Dermis microvascular lymphatic vessel endothelial cell (primary cell): ENCODE measurements at regions not wholly inside any gene's neighbourhood (a gene's known extent, or its start where the extent isn't known, plus 50 kb on each side); places are given as distances from the start of the nearest gene placed in this dataset.
"Not testable (repeated sequence)": the region's sequence is repeated elsewhere in the genome, so short reads cannot be mapped to it uniquely, and the experiment has no call there.

ENCODE experiments used
- DNase-seq, 2 donors: peaks; one replicate each; pipeline versions ENCODE4 v3.0.0 to v3.0.0-alpha.2; 2010; ENCODE audit warnings: low read depth in 2 of 2

GRCh38 chr11:11220786-11221185 lies 132.3 kb downstream of the CSNK2A3 start:
- no peak for DNase-seq

GRCh38 chr11:11218629-11218986 lies 134.4 kb downstream of the CSNK2A3 start:
- DNase-seq = no peak

- no peak for DNase-seq
Observed at GRCh38 chr11:11217929-11218628, 135.0 kb downstream of the CSNK2A3 start.

- no peak for DNase-seq
Observed at GRCh38 chr11:11217289-11217928, 135.6 kb downstream of the CSNK2A3 start.

- no peak for DNase-seq
Observed at GRCh38 chr11:11215944-11216343, 137.1 kb downstream of the CSNK2A3 start.

GRCh38 chr11:11215058-11215815 lies 137.8 kb downstream of the CSNK2A3 start:
- DNase-seq = no peak

GRCh38 chr11:11213117-11213516 lies 139.9 kb downstream of the CSNK2A3 start:
- DNase-seq = no peak

GRCh38 chr11:11211888-11212287 lies 141.2 kb downstream of the CSNK2A3 start:
- no peak for DNase-seq

GRCh38 chr11:11211186-11211585 lies 141.9 kb downstream of the CSNK2A3 start:
- no peak for DNase-seq

- DNase-seq = no peak
Observed at GRCh38 chr11:11210446-11210845, 142.6 kb downstream of the CSNK2A3 start.

GRCh38 chr11:11209967-11210366 lies 143.1 kb downstream of the CSNK2A3 start:
- no peak for DNase-seq

GRCh38 chr11:11208994-11209393 lies 144.1 kb downstream of the CSNK2A3 start:
- DNase-seq = no peak

- DNase-seq = no peak
Observed at GRCh38 chr11:11207428-11207827, 145.6 kb downstream of the CSNK2A3 start.

- no peak for DNase-seq
Observed at GRCh38 chr11:11206484-11206883, 146.6 kb downstream of the CSNK2A3 start.

GRCh38 chr11:11202885-11203284 lies 150.2 kb downstream of the CSNK2A3 start:
- DNase-seq = no peak

GRCh38 chr11:11201302-11201701 lies 151.7 kb downstream of the CSNK2A3 start:
- not testable (repeated sequence) for DNase-seq

- no peak for DNase-seq
Observed at GRCh38 chr11:11192541-11192940, 160.5 kb downstream of the CSNK2A3 start.

- DNase-seq = no peak
Observed at GRCh38 chr11:11189506-11189905, 163.5 kb downstream of the CSNK2A3 start.

- DNase-seq = no peak
Observed at GRCh38 chr11:11186249-11186648, 166.8 kb downstream of the CSNK2A3 start.

GRCh38 chr11:11182261-11182660 lies 170.8 kb downstream of the CSNK2A3 start:
- no peak for DNase-seq

GRCh38 chr11:11178671-11179638 lies 174.1 kb downstream of the CSNK2A3 start:
- DNase-seq = no peak
